OCI-LY3 (cell line): ENCODE measurements at regions not wholly inside any gene's neighbourhood (a gene's known extent, or its start where the extent isn't known, plus 50 kb on each side); places are given as distances from the start of the nearest gene placed in this dataset.

Experiments used
- CTCF ChIP-seq: fragments of 200-600, 300-600 bp; sonication (generic); IDR thresholded peaks from 2 replicates; pipeline ENCODE4 v1.5.1; 2014; ENCODE audit warnings: antibody characterized with exemption, low read length, low read depth
- EZH2phosphoT487 ChIP-seq: fragments of 200-600 bp; shearing (Covaris generic); IDR thresholded peaks from 2 replicates; pipeline ENCODE4 v1.6.1; 2018; ENCODE audit warnings: antibody characterized with exemption, mixed run types, low read depth

GRCh38 chr7:136348542-136349192 lies 371.5 kb upstream of the MTPN start:
- no peak for TF ChIP-seq CTCF
- TF ChIP-seq EZH2phosphoT487 = no peak
